HepG2 (cell line): ENCODE measurements at regions not wholly inside any gene's neighbourhood (a gene's known extent, or its start where the extent isn't known, plus 50 kb on each side); places are given as distances from the start of the nearest gene placed in this dataset.

Source experiments
- ARID4A ChIP-seq: sonication (generic); formaldehyde crosslinking; IDR thresholded peaks from 2 replicates; pipeline ENCODE4 v1.5.0; 2020; ENCODE audit warnings: mild to moderate bottlenecking, missing genetic modification reagents, borderline replicate concordance
- FUBP1 ChIP-seq: sonication (generic); formaldehyde crosslinking; IDR thresholded peaks from 2 replicates; pipeline ENCODE4 v1.5.1; 2020; ENCODE audit warnings: missing genetic modification reagents, mild to moderate bottlenecking, borderline replicate concordance
- HHEX ChIP-seq: IDR thresholded peaks from 2 replicates; pipeline ENCODE4 v1.6.1; 2016; ENCODE audit warnings: control low read depth
- MTF2 ChIP-seq: sonication (generic); formaldehyde crosslinking; IDR thresholded peaks from 2 replicates; pipeline ENCODE4 v1.5.0; 2020; ENCODE audit warnings: missing genetic modification reagents, borderline replicate concordance
- RAD21 ChIP-seq: fragments of 450-650 bp; formaldehyde crosslinking; IDR thresholded peaks from 2 replicates; pipeline ENCODE4 v1.5.0; 2020; ENCODE audit warnings: mild to moderate bottlenecking
- RFXANK ChIP-seq: IDR thresholded peaks from 2 replicates; pipeline ENCODE4 v1.6.1; 2016
- SAP130 ChIP-seq: IDR thresholded peaks from 2 replicates; pipeline ENCODE4 v1.6.1; 2016; ENCODE audit warnings: low read depth
- SMAD3 ChIP-seq: sonication (generic); formaldehyde crosslinking; IDR thresholded peaks from 2 replicates; pipeline ENCODE4 v1.4.0; 2020; ENCODE audit warnings: missing genetic modification reagents
- ZBTB38 ChIP-seq: sonication (generic); formaldehyde crosslinking; IDR thresholded peaks from 2 replicates; pipeline ENCODE4 v1.5.1; 2020; ENCODE audit warnings: mild to moderate bottlenecking, missing genetic modification reagents
- ZNF124 ChIP-seq: sonication (generic); formaldehyde crosslinking; IDR thresholded peaks from 2 replicates; pipeline ENCODE4 v1.4.0; 2020; ENCODE audit warnings: missing genetic modification reagents
- ZNF609 ChIP-seq: sonication (generic); formaldehyde crosslinking; IDR thresholded peaks from 2 replicates; pipeline ENCODE4 v1.4.0; 2020; ENCODE audit warnings: mild to moderate bottlenecking, missing genetic modification reagents, borderline replicate concordance
- TF ChIP-seq, protein P1 (sequence below): sonication (generic); formaldehyde crosslinking; IDR thresholded peaks from 2 replicates; pipeline ENCODE4 v1.4.0; 2020; ENCODE audit warnings: missing genetic modification reagents
- TF ChIP-seq, protein P2 (sequence below): IDR thresholded peaks from 2 replicates; pipeline ENCODE4 v1.6.1; 2016; ENCODE audit warnings: mild to moderate bottlenecking, missing biosample characterization, missing genetic modification reagents

DNA sequence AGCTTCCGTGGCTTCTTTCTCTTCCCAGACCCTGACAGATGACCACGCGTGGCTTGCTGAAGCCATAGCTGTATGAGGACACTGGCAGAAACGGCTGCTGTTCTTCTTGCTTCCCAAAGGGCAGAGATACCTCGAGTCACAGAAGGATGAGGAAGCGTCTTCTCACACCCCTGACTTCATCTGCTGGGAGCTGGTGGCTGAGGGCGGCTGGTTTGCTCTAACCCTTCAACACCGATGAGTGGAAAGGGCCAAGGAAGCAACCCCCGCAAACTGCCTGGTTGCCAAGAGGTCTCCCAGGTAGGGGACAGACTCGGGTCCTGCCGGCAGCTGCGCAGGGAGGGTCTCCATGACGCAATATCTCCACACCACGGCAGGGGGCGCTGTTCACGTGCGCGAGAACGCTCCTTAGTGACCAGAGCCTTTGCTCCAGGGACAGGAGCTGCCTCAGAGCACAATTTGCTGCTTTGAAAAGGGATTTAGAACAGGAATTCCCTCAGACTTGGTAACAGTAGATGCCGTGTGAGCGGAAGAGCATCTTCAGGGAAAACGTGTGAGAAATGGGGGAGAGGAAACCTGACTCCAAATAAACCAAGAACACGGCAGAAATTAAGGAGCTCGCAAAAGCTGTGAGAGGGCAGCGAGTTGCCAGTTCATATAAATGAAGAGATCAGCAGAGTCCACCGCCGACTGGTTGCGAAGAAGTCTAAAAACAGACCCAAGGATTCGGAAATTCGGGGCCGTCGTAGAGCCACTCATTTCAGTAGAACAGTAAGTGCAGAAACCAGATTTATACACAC, 80.2 kb downstream of the ERMARD start (continued):
- TF ChIP-seq FUBP1 (CRISPR knock-in tag) (no peak), MTF2 (CRISPR knock-in tag) (peak; percentile 73; the same call in 1 of the 2 replicates), ZNF124 (CRISPR knock-in tag) (peak; percentile 78; the same call in 1 of the 2 replicates), ZBTB38 (0 out of 2 replicates have a peak, but pooled peaks have one; percentile 31), HHEX (CRISPR knock-in tag) (0 out of 2 replicates have a peak, but pooled peaks have one; percentile 52), RAD21 (peak; percentile 94), ZNF609 (CRISPR knock-in tag) (no peak; the same call in 1 of the 2 replicates), SAP130 (peak; percentile 44), RFXANK (CRISPR knock-in tag) (no peak), SMAD3 (CRISPR knock-in tag) (0 out of 2 replicates have a peak, but pooled peaks have one; percentile 63), ARID4A (CRISPR knock-in tag) (no peak; the same call in 1 of the 2 replicates)
- TF ChIP-seq, protein P1, sequence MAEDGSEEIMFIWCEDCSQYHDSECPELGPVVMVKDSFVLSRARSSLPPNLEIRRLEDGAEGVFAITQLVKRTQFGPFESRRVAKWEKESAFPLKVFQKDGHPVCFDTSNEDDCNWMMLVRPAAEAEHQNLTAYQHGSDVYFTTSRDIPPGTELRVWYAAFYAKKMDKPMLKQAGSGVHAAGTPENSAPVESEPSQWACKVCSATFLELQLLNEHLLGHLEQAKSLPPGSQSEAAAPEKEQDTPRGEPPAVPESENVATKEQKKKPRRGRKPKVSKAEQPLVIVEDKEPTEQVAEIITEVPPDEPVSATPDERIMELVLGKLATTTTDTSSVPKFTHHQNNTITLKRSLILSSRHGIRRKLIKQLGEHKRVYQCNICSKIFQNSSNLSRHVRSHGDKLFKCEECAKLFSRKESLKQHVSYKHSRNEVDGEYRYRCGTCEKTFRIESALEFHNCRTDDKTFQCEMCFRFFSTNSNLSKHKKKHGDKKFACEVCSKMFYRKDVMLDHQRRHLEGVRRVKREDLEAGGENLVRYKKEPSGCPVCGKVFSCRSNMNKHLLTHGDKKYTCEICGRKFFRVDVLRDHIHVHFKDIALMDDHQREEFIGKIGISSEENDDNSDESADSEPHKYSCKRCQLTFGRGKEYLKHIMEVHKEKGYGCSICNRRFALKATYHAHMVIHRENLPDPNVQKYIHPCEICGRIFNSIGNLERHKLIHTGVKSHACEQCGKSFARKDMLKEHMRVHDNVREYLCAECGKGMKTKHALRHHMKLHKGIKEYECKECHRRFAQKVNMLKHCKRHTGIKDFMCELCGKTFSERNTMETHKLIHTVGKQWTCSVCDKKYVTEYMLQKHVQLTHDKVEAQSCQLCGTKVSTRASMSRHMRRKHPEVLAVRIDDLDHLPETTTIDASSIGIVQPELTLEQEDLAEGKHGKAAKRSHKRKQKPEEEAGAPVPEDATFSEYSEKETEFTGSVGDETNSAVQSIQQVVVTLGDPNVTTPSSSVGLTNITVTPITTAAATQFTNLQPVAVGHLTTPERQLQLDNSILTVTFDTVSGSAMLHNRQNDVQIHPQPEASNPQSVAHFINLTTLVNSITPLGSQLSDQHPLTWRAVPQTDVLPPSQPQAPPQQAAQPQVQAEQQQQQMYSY = no peak
- TF ChIP-seq, protein P2, sequence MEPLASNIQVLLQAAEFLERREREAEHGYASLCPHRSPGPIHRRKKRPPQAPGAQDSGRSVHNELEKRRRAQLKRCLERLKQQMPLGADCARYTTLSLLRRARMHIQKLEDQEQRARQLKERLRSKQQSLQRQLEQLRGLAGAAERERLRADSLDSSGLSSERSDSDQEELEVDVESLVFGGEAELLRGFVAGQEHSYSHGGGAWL (CRISPR knock-in tag) = peak; percentile 32; the same call in 1 of the 2 replicates
